GM23338 (cell line): ENCODE measurements at regions not wholly inside any gene's neighbourhood (a gene's known extent, or its start where the extent isn't known, plus 50 kb on each side); places are given as distances from the start of the nearest gene placed in this dataset.

Source experiments
- ATAC-seq: fragments of 200-7000 bp; cut with Tn5 transposase; 3 replicates; pipeline ENCODE4 v1.9.1; 2020
- DNase-seq: peaks from one replicate; pipeline ENCODE4 v3.0.0-alpha.2; 2015; ENCODE audit warnings: low spot score
- H2AFZ ChIP-seq: fragments of 200-600 bp; sonication (generic); 2 replicates; pipeline ENCODE4 v1.8.0; 2016; ENCODE audit warnings: antibody characterized with exemption, mild to moderate bottlenecking, moderate library complexity
- H3F3A ChIP-seq: fragments of 200-600 bp; sonication (generic); replicated peaks from 2 replicates; pipeline ENCODE4 v1.8.0; 2017; ENCODE audit warnings: antibody characterized with exemption, mixed run types, low read depth
- H3K27ac ChIP-seq: fragments of 200-600 bp; sonication (generic); 2 replicates; pipeline ENCODE4 v1.6.1; 2016; ENCODE audit warnings: low read depth
- H3K27me3 ChIP-seq: fragments of 200-600 bp; sonication (generic); 2 replicates; pipeline ENCODE4 v1.8.0; 2016; ENCODE audit warnings: mild to moderate bottlenecking, mixed run types, moderate library complexity; ENCODE audit not compliant: insufficient read depth
- H3K36me3 ChIP-seq: fragments of 200-600 bp; sonication (generic); 2 replicates; pipeline ENCODE4 v1.8.0; 2016; ENCODE audit warnings: mild to moderate bottlenecking; ENCODE audit not compliant: insufficient read depth
- H3K4me1 ChIP-seq: fragments of 200-600 bp; sonication (generic); 2 replicates; pipeline ENCODE4 v1.8.0; 2016; ENCODE audit warnings: mild to moderate bottlenecking, moderate library complexity; ENCODE audit not compliant: insufficient read depth
- H3K4me2 ChIP-seq: fragments of 200-600 bp; sonication (generic); 2 replicates; pipeline ENCODE4 v1.7.1; 2017; ENCODE audit warnings: mixed run types
- H3K4me3 ChIP-seq: fragments of 200-600 bp; sonication (generic); 2 replicates; pipeline ENCODE4 v1.6.1; 2016; ENCODE audit warnings: mixed run types
- H3K79me2 ChIP-seq: fragments of 200-600 bp; sonication (generic); replicated peaks from 2 replicates; pipeline ENCODE4 v1.8.0; 2017; ENCODE audit warnings: mild to moderate bottlenecking; ENCODE audit not compliant: insufficient read depth
- H3K9me2 ChIP-seq: fragments of 200-600 bp; sonication (generic); 2 replicates; pipeline ENCODE4 v1.8.0; 2017; ENCODE audit not compliant: insufficient read depth
- H4K20me1 ChIP-seq: fragments of 200-600 bp; sonication (generic); replicated peaks from 2 replicates; pipeline ENCODE4 v1.8.0; 2017; ENCODE audit warnings: mild to moderate bottlenecking; ENCODE audit not compliant: insufficient read depth
- H3K27ac Mint-ChIP-seq: 2 replicates; pipeline ENCODE4 v1.8.0; 2020; ENCODE audit warnings: inconsistent platforms, mild to moderate bottlenecking, moderate library complexity, mixed read lengths
- H3K27me3 Mint-ChIP-seq: 3 replicates; pipeline ENCODE4 v1.8.0; 2022; ENCODE audit warnings: low read depth, mild to moderate bottlenecking, moderate library complexity, mixed read lengths, inconsistent platforms; ENCODE audit not compliant: insufficient read depth, poor library complexity
- H3K36me3 Mint-ChIP-seq: 3 replicates; pipeline ENCODE4 v1.8.0; 2021; ENCODE audit warnings: low read depth, mild to moderate bottlenecking, inconsistent platforms, moderate library complexity, mixed read lengths
- H3K4me1 Mint-ChIP-seq: 3 replicates; pipeline ENCODE4 v1.8.0; 2020; ENCODE audit warnings: mild to moderate bottlenecking, inconsistent platforms, mixed read lengths
- H3K4me3 Mint-ChIP-seq: 3 replicates; pipeline ENCODE4 v1.8.0; 2021; ENCODE audit warnings: moderate library complexity, mild to moderate bottlenecking, inconsistent platforms, mixed read lengths
- H3K9me3 Mint-ChIP-seq: 3 replicates; pipeline ENCODE4 v1.8.0; 2020; ENCODE audit warnings: moderate library complexity, mild to moderate bottlenecking, inconsistent platforms, mixed read lengths
- CREB1 ChIP-seq: fragments of 250-450 bp; sonication (Bioruptor Pico); IDR thresholded peaks from 2 replicates; pipeline ENCODE4 v1.5.0; 2020; ENCODE audit warnings: low read depth, mild to moderate bottlenecking, moderate library complexity
- CTCF ChIP-seq, 2 experiments: fragments of 200-600 bp in 1 of 2; sonication (generic) in 1 of 2; conservative IDR thresholded peaks; 2 replicates each; pipeline versions ENCODE4 v1.5.1 to v1.6.1; 2016 to 2017; ENCODE audit warnings: antibody characterized with exemption in 2 of 2, low read depth in 2 of 2, mild to moderate bottlenecking in 2 of 2, moderate library complexity in 1 of 2
- EZH2 ChIP-seq: fragments of 200-600 bp; sonication (generic); IDR thresholded peaks from one replicate; pipeline ENCODE4 v1.8.0; 2017; ENCODE audit warnings: antibody characterized with exemption, mild to moderate bottlenecking, low read depth; ENCODE audit not compliant: unreplicated experiment
- EZH2phosphoT487 ChIP-seq: fragments of 200-600 bp; sonication (generic); IDR thresholded peaks from one replicate; pipeline ENCODE4 v1.8.1; 2018; ENCODE audit warnings: antibody characterized with exemption; ENCODE audit not compliant: unreplicated experiment
- JUNB ChIP-seq: IDR thresholded peaks from one replicate; pipeline ENCODE4 v1.6.1; 2016; ENCODE audit warnings: antibody characterized with exemption; ENCODE audit not compliant: unreplicated experiment
- NANOG ChIP-seq: IDR thresholded peaks from 2 replicates; pipeline ENCODE4 v1.6.1; 2016; ENCODE audit warnings: antibody characterized with exemption, borderline replicate concordance
- POLR2AphosphoS5 ChIP-seq: IDR thresholded peaks from 2 replicates; pipeline ENCODE4 v1.6.1; 2016; ENCODE audit warnings: antibody characterized with exemption, low read depth
- REST ChIP-seq: IDR thresholded peaks from one replicate; pipeline ENCODE4 v1.6.1; 2018; ENCODE audit warnings: antibody characterized with exemption; ENCODE audit not compliant: unreplicated experiment
- STAT1 ChIP-seq: IDR thresholded peaks from one replicate; pipeline ENCODE4 v1.6.1; 2016; ENCODE audit warnings: antibody characterized with exemption; ENCODE audit not compliant: unreplicated experiment
- ZNF114 ChIP-seq: fragments of 250-450 bp; sonication (Bioruptor Pico); IDR thresholded peaks from 2 replicates; pipeline ENCODE4 v1.5.0; 2020; ENCODE audit warnings: mild to moderate bottlenecking, moderate library complexity
- ZNF331 ChIP-seq: fragments of 250-450 bp; sonication (Bioruptor Pico); IDR thresholded peaks from 2 replicates; pipeline ENCODE4 v1.5.0; 2020; ENCODE audit warnings: low read depth, mild to moderate bottlenecking, moderate library complexity
- TF ChIP-seq, protein P1 (sequence below): IDR thresholded peaks from 2 replicates; pipeline ENCODE4 v1.6.1; 2016; ENCODE audit warnings: antibody characterized with exemption
- TF ChIP-seq, protein P2 (sequence below): fragments of 250-450 bp; sonication (Bioruptor Pico); IDR thresholded peaks from 2 replicates; pipeline ENCODE4 v1.5.0; 2020; ENCODE audit warnings: mild to moderate bottlenecking, moderate library complexity

DNA sequence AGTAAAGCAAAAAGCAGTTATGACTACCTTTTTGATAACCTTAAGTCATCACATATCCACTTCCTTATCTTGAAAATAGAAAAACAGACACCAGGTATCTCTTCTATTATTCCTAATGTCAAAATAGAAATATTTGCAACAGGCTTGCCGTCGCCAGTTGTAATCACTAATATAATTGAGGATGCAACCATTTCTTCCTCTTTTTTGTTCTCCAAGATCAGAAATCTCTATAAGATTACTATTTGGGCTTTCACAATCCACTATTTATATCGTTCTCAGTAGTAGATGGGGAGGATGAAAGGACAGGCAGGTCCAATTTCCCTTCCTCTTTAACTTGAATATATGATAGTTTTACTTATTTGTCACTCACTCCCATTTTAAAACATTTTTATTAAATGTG lies 130.2 kb upstream of the HMGA2 start:
- no peaks in the 10 kb centered on the region for H3K36me3 ChIP-seq
- no peaks in the 10 kb centered on the region for H3K27me3 ChIP-seq
- TF ChIP-seq STAT1 (no peak), NANOG (no peak), JUNB (no peak), CTCF (conservative IDR thresholded peaks at IDR 0.05; ENCODE audit: low read depth in 2 of 2) (no peak), ZNF114 (CRISPR knock-in tag) (no peak), ZNF331 (CRISPR knock-in tag) (no peak), POLR2AphosphoS5 (no peak), REST (no peak), EZH2phosphoT487 (no peak), EZH2 (no peak), CREB1 (CRISPR knock-in tag) (no peak)
- TF ChIP-seq, protein P1, sequence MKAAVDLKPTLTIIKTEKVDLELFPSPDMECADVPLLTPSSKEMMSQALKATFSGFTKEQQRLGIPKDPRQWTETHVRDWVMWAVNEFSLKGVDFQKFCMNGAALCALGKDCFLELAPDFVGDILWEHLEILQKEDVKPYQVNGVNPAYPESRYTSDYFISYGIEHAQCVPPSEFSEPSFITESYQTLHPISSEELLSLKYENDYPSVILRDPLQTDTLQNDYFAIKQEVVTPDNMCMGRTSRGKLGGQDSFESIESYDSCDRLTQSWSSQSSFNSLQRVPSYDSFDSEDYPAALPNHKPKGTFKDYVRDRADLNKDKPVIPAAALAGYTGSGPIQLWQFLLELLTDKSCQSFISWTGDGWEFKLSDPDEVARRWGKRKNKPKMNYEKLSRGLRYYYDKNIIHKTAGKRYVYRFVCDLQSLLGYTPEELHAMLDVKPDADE, result no peak
- TF ChIP-seq, protein P2, sequence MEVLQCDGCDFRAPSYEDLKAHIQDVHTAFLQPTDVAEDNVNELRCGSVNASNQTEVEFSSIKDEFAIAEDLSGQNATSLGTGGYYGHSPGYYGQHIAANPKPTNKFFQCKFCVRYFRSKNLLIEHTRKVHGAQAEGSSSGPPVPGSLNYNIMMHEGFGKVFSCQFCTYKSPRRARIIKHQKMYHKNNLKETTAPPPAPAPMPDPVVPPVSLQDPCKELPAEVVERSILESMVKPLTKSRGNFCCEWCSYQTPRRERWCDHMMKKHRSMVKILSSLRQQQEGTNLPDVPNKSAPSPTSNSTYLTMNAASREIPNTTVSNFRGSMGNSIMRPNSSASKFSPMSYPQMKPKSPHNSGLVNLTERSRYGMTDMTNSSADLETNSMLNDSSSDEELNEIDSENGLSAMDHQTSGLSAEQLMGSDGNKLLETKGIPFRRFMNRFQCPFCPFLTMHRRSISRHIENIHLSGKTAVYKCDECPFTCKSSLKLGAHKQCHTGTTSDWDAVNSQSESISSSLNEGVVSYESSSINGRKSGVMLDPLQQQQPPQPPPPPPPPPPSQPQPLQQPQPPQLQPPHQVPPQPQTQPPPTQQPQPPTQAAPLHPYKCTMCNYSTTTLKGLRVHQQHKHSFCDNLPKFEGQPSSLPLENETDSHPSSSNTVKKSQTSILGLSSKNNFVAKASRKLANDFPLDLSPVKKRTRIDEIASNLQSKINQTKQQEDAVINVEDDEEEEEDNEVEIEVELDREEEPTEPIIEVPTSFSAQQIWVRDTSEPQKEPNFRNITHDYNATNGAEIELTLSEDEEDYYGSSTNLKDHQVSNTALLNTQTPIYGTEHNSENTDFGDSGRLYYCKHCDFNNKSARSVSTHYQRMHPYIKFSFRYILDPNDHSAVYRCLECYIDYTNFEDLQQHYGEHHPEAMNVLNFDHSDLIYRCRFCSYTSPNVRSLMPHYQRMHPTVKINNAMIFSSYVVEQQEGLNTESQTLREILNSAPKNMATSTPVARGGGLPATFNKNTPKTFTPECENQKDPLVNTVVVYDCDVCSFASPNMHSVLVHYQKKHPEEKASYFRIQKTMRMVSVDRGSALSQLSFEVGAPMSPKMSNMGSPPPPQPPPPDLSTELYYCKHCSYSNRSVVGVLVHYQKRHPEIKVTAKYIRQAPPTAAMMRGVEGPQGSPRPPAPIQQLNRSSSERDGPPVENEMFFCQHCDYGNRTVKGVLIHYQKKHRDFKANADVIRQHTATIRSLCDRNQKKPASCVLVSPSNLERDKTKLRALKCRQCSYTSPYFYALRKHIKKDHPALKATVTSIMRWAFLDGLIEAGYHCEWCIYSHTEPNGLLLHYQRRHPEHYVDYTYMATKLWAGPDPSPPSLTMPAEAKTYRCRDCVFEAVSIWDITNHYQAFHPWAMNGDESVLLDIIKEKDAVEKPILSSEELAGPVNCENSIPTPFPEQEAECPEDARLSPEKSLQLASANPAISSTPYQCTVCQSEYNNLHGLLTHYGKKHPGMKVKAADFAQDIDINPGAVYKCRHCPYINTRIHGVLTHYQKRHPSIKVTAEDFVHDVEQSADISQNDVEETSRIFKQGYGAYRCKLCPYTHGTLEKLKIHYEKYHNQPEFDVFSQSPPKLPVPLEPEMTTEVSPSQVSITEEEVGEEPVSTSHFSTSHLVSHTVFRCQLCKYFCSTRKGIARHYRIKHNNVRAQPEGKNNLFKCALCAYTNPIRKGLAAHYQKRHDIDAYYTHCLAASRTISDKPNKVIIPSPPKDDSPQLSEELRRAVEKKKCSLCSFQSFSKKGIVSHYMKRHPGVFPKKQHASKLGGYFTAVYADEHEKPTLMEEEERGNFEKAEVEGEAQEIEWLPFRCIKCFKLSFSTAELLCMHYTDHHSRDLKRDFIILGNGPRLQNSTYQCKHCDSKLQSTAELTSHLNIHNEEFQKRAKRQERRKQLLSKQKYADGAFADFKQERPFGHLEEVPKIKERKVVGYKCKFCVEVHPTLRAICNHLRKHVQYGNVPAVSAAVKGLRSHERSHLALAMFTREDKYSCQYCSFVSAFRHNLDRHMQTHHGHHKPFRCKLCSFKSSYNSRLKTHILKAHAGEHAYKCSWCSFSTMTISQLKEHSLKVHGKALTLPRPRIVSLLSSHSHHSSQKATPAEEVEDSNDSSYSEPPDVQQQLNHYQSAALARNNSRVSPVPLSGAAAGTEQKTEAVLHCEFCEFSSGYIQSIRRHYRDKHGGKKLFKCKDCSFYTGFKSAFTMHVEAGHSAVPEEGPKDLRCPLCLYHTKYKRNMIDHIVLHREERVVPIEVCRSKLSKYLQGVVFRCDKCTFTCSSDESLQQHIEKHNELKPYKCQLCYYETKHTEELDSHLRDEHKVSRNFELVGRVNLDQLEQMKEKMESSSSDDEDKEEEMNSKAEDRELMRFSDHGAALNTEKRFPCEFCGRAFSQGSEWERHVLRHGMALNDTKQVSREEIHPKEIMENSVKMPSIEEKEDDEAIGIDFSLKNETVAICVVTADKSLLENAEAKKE (CRISPR knock-in tag), result no peak
- peaks cover 13% of the 10 kb centered on the region for H3K4me1 ChIP-seq
- DNase-seq, result no peak
- no peak for ATAC-seq
- no peaks in the 10 kb centered on the region for H3F3A ChIP-seq
- Mint-ChIP-seq H3K9me3 (no peaks in the 10 kb centered on the region), H3K27ac (no peak overlapping the region), H3K27me3 (peaks cover 4% of the 10 kb centered on the region), H3K4me1 (peaks cover 4% of the 10 kb centered on the region; the same call in 2 of the 3 replicates), H3K36me3 (no peaks in the 10 kb centered on the region), H3K4me3 (no peak overlapping the region)
- H3K9me2 ChIP-seq, result no peaks in the 10 kb centered on the region; the same call in 1 of the 2 replicates
- H4K20me1 ChIP-seq, result no peaks in the 10 kb centered on the region
- no peak overlapping the region for H3K4me2 ChIP-seq
- H3K27ac ChIP-seq, result no peak overlapping the region
- no peak overlapping the region for H3K4me3 ChIP-seq
- H3K79me2 ChIP-seq, result no peaks in the 10 kb centered on the region
- H2AFZ ChIP-seq, result no peak overlapping the region
